Neural progenitor cell (in vitro differentiated cells): ENCODE measurements at regions not wholly inside any gene's neighbourhood (a gene's known extent, or its start where the extent isn't known, plus 50 kb on each side); places are given as distances from the start of the nearest gene placed in this dataset.

Experiments used
- DNase-seq: peaks from one replicate; pipeline ENCODE4 v3.0.0-alpha.2; 2016; ENCODE audit warnings: low spot score
- H2AFZ ChIP-seq: fragments of 200-600 bp; sonication (generic); replicated peaks from 2 replicates; pipeline ENCODE4 v1.6.1; 2016; ENCODE audit warnings: antibody characterized with exemption
- H3F3A ChIP-seq: fragments of 200-600 bp; sonication (generic); 2 replicates; pipeline ENCODE4 v1.6.1; 2016; ENCODE audit warnings: antibody characterized with exemption, low read depth
- H3K27ac ChIP-seq: fragments of 200-600 bp; sonication (generic); 2 replicates; pipeline ENCODE4 v1.5.1; 2016; ENCODE audit warnings: mild to moderate bottlenecking
- H3K27me3 ChIP-seq: fragments of 200-600 bp; sonication (generic); 2 replicates; pipeline ENCODE4 v1.6.1; 2016; ENCODE audit warnings: mild to moderate bottlenecking, moderate library complexity
- H3K36me3 ChIP-seq: fragments of 200-600 bp; sonication (generic); 2 replicates; pipeline ENCODE4 v1.5.1; 2016
- H3K4me1 ChIP-seq: fragments of 200-600 bp; sonication (generic); 2 replicates; pipeline ENCODE4 v1.6.1; 2016; ENCODE audit warnings: mixed run types
- H3K4me2 ChIP-seq: fragments of 200-600 bp; sonication (generic); 2 replicates; pipeline ENCODE4 v1.6.1; 2016
- H3K4me3 ChIP-seq: fragments of 200-600 bp; sonication (generic); 2 replicates; pipeline ENCODE4 v1.5.1; 2016
- H3K79me2 ChIP-seq: fragments of 200-600 bp; sonication (generic); 2 replicates; pipeline ENCODE4 v1.6.1; 2016; ENCODE audit warnings: low read depth
- H3K9ac ChIP-seq: fragments of 200-600 bp; sonication (generic); 2 replicates; pipeline ENCODE4 v1.6.1; 2016
- H3K9me3 ChIP-seq: fragments of 200-600 bp; sonication (generic); 2 replicates; pipeline ENCODE4 v1.5.1; 2016; ENCODE audit warnings: low read depth
- H4K20me1 ChIP-seq: fragments of 200-600 bp; sonication (generic); 2 replicates; pipeline ENCODE4 v1.6.1; 2016; ENCODE audit warnings: low read depth
- H3K27ac Mint-ChIP-seq: 3 replicates; pipeline ENCODE4 v1.8.0; 2021; ENCODE audit warnings: mixed read lengths
- H3K27me3 Mint-ChIP-seq: 2 replicates; pipeline ENCODE4 v1.8.0; 2022; ENCODE audit warnings: low read depth, mild to moderate bottlenecking, inconsistent platforms, moderate library complexity, mixed read lengths; ENCODE audit not compliant: insufficient read depth
- H3K36me3 Mint-ChIP-seq: 3 replicates; pipeline ENCODE4 v1.8.0; 2021; ENCODE audit warnings: mixed read lengths
- H3K4me1 Mint-ChIP-seq: 3 replicates; pipeline ENCODE4 v1.8.0; 2021; ENCODE audit warnings: mixed read lengths
- H3K4me3 Mint-ChIP-seq: 3 replicates; pipeline ENCODE4 v1.8.0; 2021; ENCODE audit warnings: mild to moderate bottlenecking, moderate library complexity, mixed read lengths
- H3K9me3 Mint-ChIP-seq: 3 replicates; pipeline ENCODE4 v1.8.0; 2020; ENCODE audit warnings: mixed read lengths
- EZH2 ChIP-seq: fragments of 200-600 bp; sonication (generic); IDR thresholded peaks from 2 replicates; pipeline ENCODE4 v1.6.1; 2017; ENCODE audit warnings: antibody characterized with exemption, mild to moderate bottlenecking, moderate library complexity
- EZH2phosphoT487 ChIP-seq: fragments of 200-600 bp; sonication (generic); IDR thresholded peaks from 2 replicates; pipeline ENCODE4 v1.6.1; 2017; ENCODE audit warnings: antibody characterized with exemption
- TF ChIP-seq, protein P1 (sequence below): fragments of 200-600 bp; sonication (generic); IDR thresholded peaks from 2 replicates; pipeline ENCODE4 v1.5.1; 2017; ENCODE audit warnings: antibody characterized with exemption, mild to moderate bottlenecking

DNA sequence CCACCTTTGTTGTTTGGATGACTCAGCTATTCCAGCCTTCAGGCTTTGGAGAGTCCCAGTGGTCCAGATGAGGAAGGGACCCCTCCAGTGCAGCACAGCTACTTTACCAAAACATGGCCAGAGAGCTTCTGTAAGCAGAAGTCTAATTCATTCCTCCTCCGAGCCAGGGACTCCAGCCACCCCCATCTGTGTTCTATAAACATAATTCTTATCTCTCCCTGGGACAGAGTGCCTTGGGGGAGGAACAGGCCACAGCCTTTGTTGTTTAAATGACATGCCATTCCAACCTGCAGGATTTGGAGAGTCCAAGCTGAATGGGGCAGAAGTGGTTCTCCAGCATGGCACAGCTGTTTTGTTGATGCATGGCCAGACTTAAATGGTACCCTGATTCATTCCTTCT is 994.0 kb downstream of the TRHDE start:
- DNase-seq = no peak
- TF ChIP-seq EZH2phosphoT487 = no peak
- TF ChIP-seq, protein P1, sequence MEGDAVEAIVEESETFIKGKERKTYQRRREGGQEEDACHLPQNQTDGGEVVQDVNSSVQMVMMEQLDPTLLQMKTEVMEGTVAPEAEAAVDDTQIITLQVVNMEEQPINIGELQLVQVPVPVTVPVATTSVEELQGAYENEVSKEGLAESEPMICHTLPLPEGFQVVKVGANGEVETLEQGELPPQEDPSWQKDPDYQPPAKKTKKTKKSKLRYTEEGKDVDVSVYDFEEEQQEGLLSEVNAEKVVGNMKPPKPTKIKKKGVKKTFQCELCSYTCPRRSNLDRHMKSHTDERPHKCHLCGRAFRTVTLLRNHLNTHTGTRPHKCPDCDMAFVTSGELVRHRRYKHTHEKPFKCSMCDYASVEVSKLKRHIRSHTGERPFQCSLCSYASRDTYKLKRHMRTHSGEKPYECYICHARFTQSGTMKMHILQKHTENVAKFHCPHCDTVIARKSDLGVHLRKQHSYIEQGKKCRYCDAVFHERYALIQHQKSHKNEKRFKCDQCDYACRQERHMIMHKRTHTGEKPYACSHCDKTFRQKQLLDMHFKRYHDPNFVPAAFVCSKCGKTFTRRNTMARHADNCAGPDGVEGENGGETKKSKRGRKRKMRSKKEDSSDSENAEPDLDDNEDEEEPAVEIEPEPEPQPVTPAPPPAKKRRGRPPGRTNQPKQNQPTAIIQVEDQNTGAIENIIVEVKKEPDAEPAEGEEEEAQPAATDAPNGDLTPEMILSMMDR = no peak
- no peak overlapping the region for H3K4me3 Mint-ChIP-seq

DNA sequence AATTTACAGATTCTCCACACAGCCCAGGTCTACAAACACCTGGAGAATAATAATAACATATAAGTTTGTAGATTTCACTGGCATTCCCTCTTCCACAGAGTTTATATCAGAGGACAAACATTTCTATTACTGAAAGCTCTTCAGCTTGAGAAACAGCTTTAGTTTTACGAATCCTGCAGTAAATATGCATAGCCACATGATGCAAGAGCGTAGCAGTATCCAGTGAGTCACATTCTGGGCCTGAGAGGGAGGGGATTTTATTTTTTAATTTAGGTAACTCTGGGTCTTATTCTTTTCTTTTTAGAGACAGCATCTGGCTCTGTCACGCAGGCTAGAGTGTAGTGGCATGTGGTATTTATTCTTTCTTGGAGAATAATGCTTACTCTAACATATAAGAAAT is 1002.8 kb downstream of the TRHDE start:
- H3K4me2 ChIP-seq = no peak overlapping the region
- no peaks in the 10 kb centered on the region for H3K36me3 ChIP-seq
- H3K9me3 ChIP-seq = no peaks in the 10 kb centered on the region
- DNase-seq = no peak
- H2AFZ ChIP-seq = no peak overlapping the region
- no peak overlapping the region for H3K27ac Mint-ChIP-seq
- H3K4me3 Mint-ChIP-seq = no peak overlapping the region
- no peaks in the 10 kb centered on the region for H3K4me1 Mint-ChIP-seq
- TF ChIP-seq EZH2phosphoT487 (no peak), EZH2 (no peak)
- TF ChIP-seq, protein P1 = no peak
- H3K4me1 ChIP-seq = no peaks in the 10 kb centered on the region
- H3K4me3 ChIP-seq = no peak overlapping the region
- H3K9ac ChIP-seq = no peak overlapping the region
- H3K27me3 ChIP-seq = no peaks in the 10 kb centered on the region
- no peak overlapping the region for H3K27ac ChIP-seq
- no peaks in the 10 kb centered on the region for H3F3A ChIP-seq
- H4K20me1 ChIP-seq = no peaks in the 10 kb centered on the region
- H3K9me3 Mint-ChIP-seq = peaks cover 2% of the 10 kb centered on the region
- H3K79me2 ChIP-seq = no peaks in the 10 kb centered on the region
- no peaks in the 10 kb centered on the region for H3K36me3 Mint-ChIP-seq
- no peaks in the 10 kb centered on the region for H3K27me3 Mint-ChIP-seq

More for the DNA sequence above, 994.0 kb downstream of the TRHDE start:
- Histone ChIP-seq H3F3A (no peaks in the 10 kb centered on the region), H3K4me3 (no peak overlapping the region), H3K79me2 (no peaks in the 10 kb centered on the region), H3K9ac (no peak overlapping the region), H3K36me3 (no peaks in the 10 kb centered on the region), H4K20me1 (no peaks in the 10 kb centered on the region), H3K4me2 (no peak overlapping the region), H3K9me3 (no peaks in the 10 kb centered on the region), H2AFZ (no peak overlapping the region), H3K27me3 (no peaks in the 10 kb centered on the region), H3K27ac (no peak overlapping the region), H3K4me1 (no peaks in the 10 kb centered on the region)
- Mint-ChIP-seq H3K27ac (no peak overlapping the region), H3K9me3 (peaks cover 17% of the 10 kb centered on the region), H3K4me1 (no peaks in the 10 kb centered on the region), H3K27me3 (no peaks in the 10 kb centered on the region), H3K36me3 (no peaks in the 10 kb centered on the region)

DNA sequence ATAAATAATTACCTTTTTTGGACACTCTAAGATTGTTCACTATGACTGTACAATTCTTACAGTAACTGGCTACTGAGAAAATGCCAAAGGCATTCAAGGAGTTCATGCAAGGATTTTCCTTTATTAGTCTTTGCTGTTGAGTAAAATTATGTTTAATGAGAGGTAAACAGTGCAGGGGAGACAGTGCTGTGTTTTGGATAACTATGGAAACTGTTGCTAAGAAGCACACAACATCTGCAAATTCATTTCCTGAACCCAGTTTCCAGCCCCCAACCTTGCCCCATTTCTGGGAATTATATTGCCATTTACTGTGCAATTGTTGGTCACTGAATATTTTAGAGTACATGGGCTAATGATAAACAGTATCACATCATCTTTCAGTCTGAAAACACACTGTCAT is 1005.8 kb downstream of the TRHDE start:
- Mint-ChIP-seq H3K9me3 (peaks cover 1% of the 10 kb centered on the region), H3K4me3 (no peak overlapping the region), H3K27ac (no peak overlapping the region), H3K27me3 (no peaks in the 10 kb centered on the region), H3K36me3 (no peaks in the 10 kb centered on the region), H3K4me1 (no peaks in the 10 kb centered on the region)
- Histone ChIP-seq H3K9ac (no peak overlapping the region), H3K4me1 (no peaks in the 10 kb centered on the region), H3F3A (no peaks in the 10 kb centered on the region), H3K36me3 (no peaks in the 10 kb centered on the region), H3K4me3 (no peak overlapping the region), H2AFZ (no peak overlapping the region), H3K4me2 (no peak overlapping the region), H3K27ac (no peak overlapping the region), H3K27me3 (no peaks in the 10 kb centered on the region), H3K79me2 (no peaks in the 10 kb centered on the region), H4K20me1 (no peaks in the 10 kb centered on the region), H3K9me3 (no peaks in the 10 kb centered on the region)
- DNase-seq = no peak
- TF ChIP-seq EZH2 (no peak), EZH2phosphoT487 (no peak)
- TF ChIP-seq, protein P1 = no peak

DNA sequence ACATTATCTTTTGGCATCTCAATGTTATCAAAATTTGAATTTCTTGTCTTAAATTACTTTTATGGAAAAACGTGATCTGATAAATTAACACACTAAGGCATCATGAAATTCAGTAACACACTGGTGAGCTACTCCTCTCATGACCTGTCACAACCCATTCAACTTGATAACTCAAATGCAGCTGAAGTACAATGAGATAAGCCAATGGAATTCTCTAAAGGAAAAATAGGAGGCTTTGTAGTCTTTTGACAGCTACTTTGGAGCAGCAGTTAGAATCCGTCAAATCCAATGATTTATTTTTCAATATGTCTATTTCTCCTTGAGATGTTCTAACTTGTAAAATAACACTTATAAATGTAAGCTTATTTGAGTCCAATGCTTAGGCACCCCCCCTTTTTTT is 1029.4 kb downstream of the TRHDE start:
- H4K20me1 ChIP-seq = no peaks in the 10 kb centered on the region
- H3K9me3 ChIP-seq = no peaks in the 10 kb centered on the region
- no peaks in the 10 kb centered on the region for H3K79me2 ChIP-seq
- H3K36me3 ChIP-seq = no peaks in the 10 kb centered on the region
- no peaks in the 10 kb centered on the region for H3K36me3 Mint-ChIP-seq
- no peak overlapping the region for H2AFZ ChIP-seq
- no peak for DNase-seq
- no peaks in the 10 kb centered on the region for H3F3A ChIP-seq
- no peak overlapping the region for H3K4me2 ChIP-seq
- TF ChIP-seq EZH2phosphoT487 = no peak
- TF ChIP-seq, protein P1 = no peak
- no peak for TF ChIP-seq EZH2
- H3K9me3 Mint-ChIP-seq = no peaks in the 10 kb centered on the region
- H3K27me3 Mint-ChIP-seq = no peaks in the 10 kb centered on the region
- H3K4me3 Mint-ChIP-seq = no peak overlapping the region
- H3K4me1 ChIP-seq = no peaks in the 10 kb centered on the region
- no peaks in the 10 kb centered on the region for H3K4me1 Mint-ChIP-seq
- H3K27ac ChIP-seq = no peak overlapping the region
- no peak overlapping the region for H3K27ac Mint-ChIP-seq
- no peak overlapping the region for H3K9ac ChIP-seq
- no peaks in the 10 kb centered on the region for H3K27me3 ChIP-seq
- H3K4me3 ChIP-seq = no peak overlapping the region
